Neural crest cell (in vitro differentiated cells): ENCODE measurements at regions not wholly inside any gene's neighbourhood (a gene's known extent, or its start where the extent isn't known, plus 50 kb on each side); places are given as distances from the start of the nearest gene placed in this dataset.

Experiments used
- DNase-seq: peaks from one replicate; pipeline ENCODE4 v3.0.0; 2021; ENCODE audit warnings: low read depth, mixed read lengths, low spot score
- H3K27ac Mint-ChIP-seq: one replicate; pipeline ENCODE4 v1.8.0; 2021; ENCODE audit warnings: mild to moderate bottlenecking, mixed read lengths; ENCODE audit not compliant: unreplicated experiment
- H3K27me3 Mint-ChIP-seq: 2 replicates; pipeline ENCODE4 v1.8.0; 2021; ENCODE audit warnings: low read depth, mild to moderate bottlenecking, mixed read lengths
- H3K36me3 Mint-ChIP-seq: 2 replicates; pipeline ENCODE4 v1.8.0; 2021; ENCODE audit warnings: low read depth, mild to moderate bottlenecking, mixed read lengths
- H3K4me1 Mint-ChIP-seq: 2 replicates; pipeline ENCODE4 v1.8.0; 2021; ENCODE audit warnings: mixed read lengths
- H3K4me3 Mint-ChIP-seq: one replicate; pipeline ENCODE4 v1.8.0; 2021; ENCODE audit warnings: mild to moderate bottlenecking, mixed read lengths
- H3K9me3 Mint-ChIP-seq: 2 replicates; pipeline ENCODE4 v1.8.0; 2021; ENCODE audit warnings: mixed read lengths
- TF ChIP-seq, protein P1 (sequence below): fragments of 200-600 bp; sonication (generic); conservative IDR thresholded peaks from 2 replicates; pipeline ENCODE4 v1.5.0; 2021; ENCODE audit warnings: antibody characterized with exemption, mild to moderate bottlenecking

DNA sequence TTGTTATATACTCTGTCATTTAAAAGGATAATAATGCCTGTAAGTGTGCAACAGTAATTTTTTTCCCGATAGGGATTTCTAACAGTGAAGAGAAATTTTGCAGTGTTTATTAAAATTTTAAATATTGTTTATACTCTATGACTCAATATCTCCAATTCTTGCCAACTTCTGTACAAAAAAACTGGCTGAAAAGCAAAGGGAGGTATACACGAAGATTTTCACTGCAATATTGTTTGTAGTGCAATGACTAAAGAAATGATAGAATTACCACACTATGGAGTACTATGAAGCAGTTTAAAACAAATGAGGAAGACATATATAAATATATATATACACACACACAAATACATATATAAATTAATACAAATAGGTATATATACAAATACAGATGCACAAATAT lies 187.9 kb upstream of the IL15 start:
- peaks cover 2% of the 10 kb centered on the region for H3K4me1 Mint-ChIP-seq
- H3K27ac Mint-ChIP-seq, result no peak overlapping the region
- no peaks in the 10 kb centered on the region for H3K27me3 Mint-ChIP-seq
- no peaks in the 10 kb centered on the region for H3K36me3 Mint-ChIP-seq
- H3K9me3 Mint-ChIP-seq, result peaks cover 3% of the 10 kb centered on the region
- H3K4me3 Mint-ChIP-seq, result no peak overlapping the region
- TF ChIP-seq, protein P1, sequence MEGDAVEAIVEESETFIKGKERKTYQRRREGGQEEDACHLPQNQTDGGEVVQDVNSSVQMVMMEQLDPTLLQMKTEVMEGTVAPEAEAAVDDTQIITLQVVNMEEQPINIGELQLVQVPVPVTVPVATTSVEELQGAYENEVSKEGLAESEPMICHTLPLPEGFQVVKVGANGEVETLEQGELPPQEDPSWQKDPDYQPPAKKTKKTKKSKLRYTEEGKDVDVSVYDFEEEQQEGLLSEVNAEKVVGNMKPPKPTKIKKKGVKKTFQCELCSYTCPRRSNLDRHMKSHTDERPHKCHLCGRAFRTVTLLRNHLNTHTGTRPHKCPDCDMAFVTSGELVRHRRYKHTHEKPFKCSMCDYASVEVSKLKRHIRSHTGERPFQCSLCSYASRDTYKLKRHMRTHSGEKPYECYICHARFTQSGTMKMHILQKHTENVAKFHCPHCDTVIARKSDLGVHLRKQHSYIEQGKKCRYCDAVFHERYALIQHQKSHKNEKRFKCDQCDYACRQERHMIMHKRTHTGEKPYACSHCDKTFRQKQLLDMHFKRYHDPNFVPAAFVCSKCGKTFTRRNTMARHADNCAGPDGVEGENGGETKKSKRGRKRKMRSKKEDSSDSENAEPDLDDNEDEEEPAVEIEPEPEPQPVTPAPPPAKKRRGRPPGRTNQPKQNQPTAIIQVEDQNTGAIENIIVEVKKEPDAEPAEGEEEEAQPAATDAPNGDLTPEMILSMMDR, result no peak
- no peak for DNase-seq

DNA sequence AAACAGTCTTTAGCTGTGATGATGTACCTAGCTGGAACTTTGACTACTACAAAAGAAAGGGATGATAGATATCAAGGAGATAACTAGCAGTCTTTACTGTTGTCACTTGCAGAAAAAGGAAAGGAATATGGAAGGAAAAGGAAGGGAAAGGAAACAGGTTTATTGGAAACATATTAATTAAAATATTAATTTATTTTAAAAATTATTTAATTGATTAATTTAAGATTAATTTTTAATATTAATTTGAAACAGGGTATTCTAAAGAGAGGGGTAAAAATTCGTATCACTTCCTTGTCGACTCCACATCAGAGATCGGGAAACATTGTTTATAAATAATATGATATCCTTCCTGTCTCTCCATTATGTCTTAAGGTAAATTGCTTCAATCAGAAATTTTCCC lies 186.5 kb upstream of the IL15 start:
- Mint-ChIP-seq H3K9me3 (peaks cover 4% of the 10 kb centered on the region), H3K27me3 (no peaks in the 10 kb centered on the region), H3K27ac (no peak overlapping the region), H3K36me3 (no peaks in the 10 kb centered on the region), H3K4me3 (no peak overlapping the region), H3K4me1 (peaks cover 15% of the 10 kb centered on the region)
- TF ChIP-seq, protein P1, result no peak
- DNase-seq, result no peak

DNA sequence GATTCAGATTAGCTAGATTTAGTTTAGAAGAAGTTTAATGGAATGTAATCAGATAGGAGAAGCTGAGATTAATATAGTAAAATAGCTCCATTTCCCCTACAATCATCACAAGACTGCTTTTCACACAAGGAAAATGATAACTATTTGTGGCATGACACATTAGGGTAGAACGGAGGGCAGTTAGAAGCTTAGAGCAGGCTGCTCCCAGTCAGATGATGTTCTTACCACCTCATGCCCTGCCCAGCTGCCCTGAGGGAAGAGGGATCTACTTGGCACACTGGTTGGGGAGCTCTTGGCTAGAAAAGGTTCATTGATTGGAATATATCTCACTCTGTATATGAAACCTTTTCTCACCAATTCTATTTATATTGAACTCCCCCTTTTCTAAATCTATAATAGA lies 180.7 kb upstream of the IL15 start:
- H3K27ac Mint-ChIP-seq, result no peak overlapping the region
- peaks cover 22% of the 10 kb centered on the region for H3K4me1 Mint-ChIP-seq
- TF ChIP-seq, protein P1, result no peak
- H3K27me3 Mint-ChIP-seq, result no peaks in the 10 kb centered on the region
- no peaks in the 10 kb centered on the region for H3K36me3 Mint-ChIP-seq
- no peak overlapping the region for H3K4me3 Mint-ChIP-seq
- no peak for DNase-seq
- peaks cover 8% of the 10 kb centered on the region for H3K9me3 Mint-ChIP-seq

DNA sequence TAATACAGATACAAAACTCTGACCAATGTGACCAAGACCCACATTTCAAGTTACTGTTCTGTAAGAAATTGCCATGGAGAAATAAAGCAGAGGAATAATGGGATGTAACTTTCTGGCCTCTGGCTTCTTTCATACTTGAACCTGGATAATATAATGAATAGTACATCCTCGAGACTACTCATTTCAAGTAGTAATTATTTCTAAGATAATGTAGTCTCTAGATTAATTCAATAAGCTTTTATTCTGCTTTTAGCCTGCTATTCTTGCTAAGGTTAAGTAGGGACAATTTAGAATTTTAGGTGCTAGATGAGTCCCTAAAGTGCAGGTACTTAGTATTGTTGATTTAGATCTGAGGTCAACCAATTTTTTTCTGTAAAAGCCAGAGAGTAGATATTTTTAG lies 178.7 kb upstream of the IL15 start:
- Mint-ChIP-seq H3K27me3 (no peaks in the 10 kb centered on the region), H3K9me3 (peaks cover 10% of the 10 kb centered on the region), H3K36me3 (no peaks in the 10 kb centered on the region), H3K27ac (no peak overlapping the region), H3K4me1 (peaks cover 22% of the 10 kb centered on the region), H3K4me3 (no peak overlapping the region)
- TF ChIP-seq, protein P1, result no peak
- no peak for DNase-seq

DNA sequence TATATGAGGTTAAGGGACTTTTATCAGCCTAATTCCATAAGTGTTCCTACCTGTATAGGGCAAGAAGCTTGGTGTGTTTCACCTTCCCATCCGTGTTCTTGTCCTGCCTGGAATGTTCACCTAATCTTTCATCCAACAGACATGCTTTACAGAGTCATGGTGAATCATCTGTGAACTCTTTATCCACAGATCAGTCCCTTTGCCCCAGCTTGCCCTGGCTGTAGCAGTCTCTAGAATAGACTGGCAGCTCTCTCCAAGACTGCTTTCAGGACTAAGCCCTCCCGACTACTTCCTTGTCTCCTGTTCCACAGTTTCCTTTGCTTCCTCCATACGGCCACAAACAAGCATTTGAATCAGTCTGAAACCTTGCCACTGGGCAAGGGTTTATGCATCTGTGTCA lies 177.9 kb upstream of the IL15 start:
- Mint-ChIP-seq H3K36me3 (no peaks in the 10 kb centered on the region), H3K4me1 (peaks cover 20% of the 10 kb centered on the region), H3K27ac (no peak overlapping the region), H3K27me3 (no peaks in the 10 kb centered on the region), H3K4me3 (no peak overlapping the region), H3K9me3 (peaks cover 7% of the 10 kb centered on the region)
- DNase-seq, result no peak
- TF ChIP-seq, protein P1, result no peak

DNA sequence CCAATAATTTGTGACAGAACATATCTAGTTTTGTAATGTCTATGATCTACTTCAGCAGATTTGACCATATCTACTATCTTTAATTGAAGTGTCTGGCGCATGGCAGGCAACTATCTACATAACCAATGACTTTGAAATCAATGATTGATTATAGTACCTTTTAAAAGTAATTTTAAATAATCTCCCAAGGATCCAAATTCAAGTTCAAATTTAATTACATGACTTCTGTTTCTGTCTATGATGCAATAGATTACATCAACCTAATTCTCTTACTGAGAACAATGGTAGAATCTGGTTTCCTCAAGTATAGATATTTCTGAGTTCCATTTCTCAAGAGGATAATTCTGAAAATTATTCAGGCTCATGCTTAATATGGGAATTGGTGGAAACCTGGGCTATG lies 177.4 kb upstream of the IL15 start:
- no peak for DNase-seq
- Mint-ChIP-seq H3K27ac (no peak overlapping the region), H3K4me1 (peaks cover 15% of the 10 kb centered on the region), H3K9me3 (peaks cover 6% of the 10 kb centered on the region), H3K4me3 (no peak overlapping the region), H3K36me3 (no peaks in the 10 kb centered on the region), H3K27me3 (no peaks in the 10 kb centered on the region)
- TF ChIP-seq, protein P1, result no peak
